ENCODE measurements at regions not wholly inside any gene's neighbourhood (a gene's known extent, or its start where the extent isn't known, plus 50 kb on each side); places are given as distances from the start of the nearest gene placed in this dataset.
"Not testable (repeated sequence)": the region's sequence is repeated elsewhere in the genome, so short reads cannot be mapped to it uniquely, and the experiment has no call there.

- Mint-ChIP-seq H3K36me3 (ENCODE audit: insufficient read depth) (no peaks in the 10 kb centered on the region), H3K4me3 (ENCODE audit: low read depth) (no peak overlapping the region), H3K27me3 (peaks cover 32% of the 10 kb centered on the region), H3K9me3 (ENCODE audit: low read depth) (peaks cover 4% of the 10 kb centered on the region), H3K4me1 (ENCODE audit: low read depth) (no peaks in the 10 kb centered on the region), H3K27ac (no peak overlapping the region)
- DNase-seq (ENCODE audit: low spot score, unreplicated experiment): no peak
- no peak for TF ChIP-seq CTCF (IDR thresholded peaks at IDR 0.05; ENCODE audit: unreplicated experiment)
These were observed 253.0 kb downstream of the SHOX start for GRCh38 chrX:883588-883987.

GRCh38 chrX:879756-880698 is 249.4 kb downstream of the SHOX start:
- not testable (repeated sequence) for H3K27ac Mint-ChIP-seq

GRCh38 chrX:874061-874460 is 243.5 kb downstream of the SHOX start:
- Mint-ChIP-seq H3K4me3 (ENCODE audit: low read depth) (no peak overlapping the region), H3K36me3 (ENCODE audit: insufficient read depth) (no peaks in the 10 kb centered on the region), H3K27ac (no peak overlapping the region), H3K9me3 (ENCODE audit: low read depth) (peaks cover 3% of the 10 kb centered on the region), H3K27me3 (peaks cover 3% of the 10 kb centered on the region), H3K4me1 (ENCODE audit: low read depth) (no peaks in the 10 kb centered on the region)
- no peak for DNase-seq (ENCODE audit: low spot score, unreplicated experiment)
- TF ChIP-seq CTCF (IDR thresholded peaks at IDR 0.05; ENCODE audit: unreplicated experiment): no peak

More at GRCh38 chrX:879756-880698, 249.4 kb downstream of the SHOX start:
- not testable (repeated sequence) for DNase-seq (ENCODE audit: low spot score, unreplicated experiment); H3K4me1 Mint-ChIP-seq (ENCODE audit: low read depth); H3K36me3 Mint-ChIP-seq (ENCODE audit: insufficient read depth); H3K9me3 Mint-ChIP-seq (ENCODE audit: low read depth); H3K4me3 Mint-ChIP-seq (ENCODE audit: low read depth)
- peaks cover 27% of the 10 kb centered on the region for H3K27me3 Mint-ChIP-seq

GRCh38 chrX:873016-873415 is 242.4 kb downstream of the SHOX start:
- DNase-seq (ENCODE audit: low spot score, unreplicated experiment): no peak
- Mint-ChIP-seq H3K36me3 (ENCODE audit: insufficient read depth) (no peaks in the 10 kb centered on the region), H3K4me1 (ENCODE audit: low read depth) (no peaks in the 10 kb centered on the region), H3K4me3 (ENCODE audit: low read depth) (no peak overlapping the region), H3K27me3 (peaks cover 3% of the 10 kb centered on the region), H3K27ac (no peak overlapping the region), H3K9me3 (ENCODE audit: low read depth) (peaks cover 3% of the 10 kb centered on the region)
- TF ChIP-seq CTCF (IDR thresholded peaks at IDR 0.05; ENCODE audit: unreplicated experiment): no peak

GRCh38 chrX:872090-872489 is 241.5 kb downstream of the SHOX start:
- no peaks in the 10 kb centered on the region for H3K36me3 Mint-ChIP-seq (ENCODE audit: insufficient read depth)
- no peak overlapping the region for H3K4me3 Mint-ChIP-seq (ENCODE audit: low read depth)
- TF ChIP-seq CTCF (IDR thresholded peaks at IDR 0.05; ENCODE audit: unreplicated experiment): no peak
- H3K9me3 Mint-ChIP-seq (ENCODE audit: low read depth): no peaks in the 10 kb centered on the region
- peaks cover 3% of the 10 kb centered on the region for H3K27me3 Mint-ChIP-seq
- H3K27ac Mint-ChIP-seq: no peak overlapping the region
- H3K4me1 Mint-ChIP-seq (ENCODE audit: low read depth): no peaks in the 10 kb centered on the region
- DNase-seq (ENCODE audit: low spot score, unreplicated experiment): no peak

- no peak for DNase-seq (ENCODE audit: low spot score, unreplicated experiment)
- H3K36me3 Mint-ChIP-seq (ENCODE audit: insufficient read depth): no peaks in the 10 kb centered on the region
- no peaks in the 10 kb centered on the region for H3K9me3 Mint-ChIP-seq (ENCODE audit: low read depth)
- H3K4me1 Mint-ChIP-seq (ENCODE audit: low read depth): no peaks in the 10 kb centered on the region
- H3K4me3 Mint-ChIP-seq (ENCODE audit: low read depth): no peak overlapping the region
- no peak for TF ChIP-seq CTCF (IDR thresholded peaks at IDR 0.05; ENCODE audit: unreplicated experiment)
- H3K27ac Mint-ChIP-seq: no peak overlapping the region
- H3K27me3 Mint-ChIP-seq: peaks cover 3% of the 10 kb centered on the region
These were observed 241.0 kb downstream of the SHOX start for GRCh38 chrX:871626-872025.
